Neuronal stem cell (in vitro differentiated cells): ENCODE measurements at regions not wholly inside any gene's neighbourhood (a gene's known extent, or its start where the extent isn't known, plus 50 kb on each side); places are given as distances from the start of the nearest gene placed in this dataset.
"Not testable (repeated sequence)": the region's sequence is repeated elsewhere in the genome, so short reads cannot be mapped to it uniquely, and the experiment has no call there.

ENCODE experiments used
- DNase-seq: peaks from one replicate; pipeline ENCODE4 v3.0.0-alpha.2; 2013; ENCODE audit warnings: low spot score
- H2AFZ ChIP-seq: one replicate; pipeline ENCODE4 v1.6.1; 2013; ENCODE audit warnings: mild to moderate bottlenecking, low read length, inconsistent platforms
- H2AK5ac ChIP-seq: 2 replicates; pipeline ENCODE4 v1.6.1; 2013; ENCODE audit warnings: low read depth, mild to moderate bottlenecking, inconsistent platforms, low read length, moderate library complexity, mixed read lengths
- H2BK120ac ChIP-seq: 2 replicates; pipeline ENCODE4 v1.6.1; 2013; ENCODE audit warnings: low read depth, mild to moderate bottlenecking, inconsistent platforms, low read length, moderate library complexity, mixed read lengths
- H2BK12ac ChIP-seq: one replicate; pipeline ENCODE4 v1.6.1; 2013; ENCODE audit warnings: low read length, inconsistent platforms
- H2BK15ac ChIP-seq: 2 replicates; pipeline ENCODE4 v1.6.1; 2013; ENCODE audit warnings: mild to moderate bottlenecking, low read length, inconsistent platforms, mixed read lengths
- H2BK5ac ChIP-seq: one replicate; pipeline ENCODE4 v1.6.1; 2013; ENCODE audit warnings: inconsistent platforms, mild to moderate bottlenecking, low read length, moderate library complexity
- H3K14ac ChIP-seq: one replicate; pipeline ENCODE4 v1.6.1; 2013; ENCODE audit warnings: low read length, inconsistent platforms
- H3K18ac ChIP-seq: 2 replicates; pipeline ENCODE4 v1.6.1; 2013; ENCODE audit warnings: low read length, inconsistent platforms
- H3K23ac ChIP-seq: 2 replicates; pipeline ENCODE4 v1.6.1; 2013; ENCODE audit warnings: low read depth, mild to moderate bottlenecking, mixed read lengths, low read length, inconsistent platforms; ENCODE audit not compliant: poor library complexity
- H3K27ac ChIP-seq: replicated peaks from 3 replicates; pipeline ENCODE4 v1.5.1; 2013; ENCODE audit warnings: low read length, inconsistent platforms
- H3K27me3 ChIP-seq, 3 experiments: 2 replicates each; pipeline ENCODE4 v1.6.1; 2013; ENCODE audit warnings: low read length in 3 of 3, mild to moderate bottlenecking in 2 of 3, inconsistent platforms in 1 of 3, low read depth in 1 of 3, mixed read lengths in 1 of 3, moderate library complexity in 1 of 3; ENCODE audit not compliant: control insufficient read depth in 3 of 3, insufficient read depth in 3 of 3
- H3K36me3 ChIP-seq, 2 donors: replicated peaks in 1 of 2; 2 replicates each; pipeline ENCODE4 v1.6.1; 2013; ENCODE audit warnings: low read length in 2 of 2; ENCODE audit not compliant: control insufficient read depth in 2 of 2, insufficient read depth in 2 of 2
- H3K4ac ChIP-seq: 2 replicates; pipeline ENCODE4 v1.6.1; 2013; ENCODE audit warnings: inconsistent platforms, mild to moderate bottlenecking, low read length, moderate library complexity
- H3K4me1 ChIP-seq, 2 donors: 1 replicate in 1 of 2; 2 replicates in 1 of 2; pipeline ENCODE4 v1.6.1; 2013; ENCODE audit warnings: low read length in 2 of 2, low read depth in 1 of 2; ENCODE audit not compliant: control insufficient read depth in 2 of 2, insufficient read depth in 1 of 2
- H3K4me2 ChIP-seq: one replicate; pipeline ENCODE4 v1.6.1; 2013; ENCODE audit warnings: mild to moderate bottlenecking, low read length, inconsistent platforms; ENCODE audit not compliant: insufficient read depth, poor library complexity, severe bottlenecking
- H3K4me3 ChIP-seq, 2 donors: 2 replicates each; pipeline ENCODE4 v1.5.1; 2013; ENCODE audit warnings: low read length in 2 of 2, mild to moderate bottlenecking in 2 of 2, inconsistent platforms in 1 of 2, moderate library complexity in 1 of 2
- H3K79me1 ChIP-seq: one replicate; pipeline ENCODE4 v1.6.1; 2013; ENCODE audit warnings: low read depth, mild to moderate bottlenecking, inconsistent platforms, low read length, moderate library complexity
- H3K9ac ChIP-seq: one replicate; pipeline ENCODE4 v1.6.1; 2013; ENCODE audit warnings: mild to moderate bottlenecking, low read depth, low read length, inconsistent platforms; ENCODE audit not compliant: poor library complexity
- H3K9me3 ChIP-seq, 2 donors: replicated peaks in 1 of 2; 2 replicates each; pipeline versions ENCODE3 to v1.6.1; 2013; ENCODE audit warnings: low read length in 2 of 2, mild to moderate bottlenecking in 2 of 2, inconsistent platforms in 1 of 2, low read depth in 1 of 2, mixed read lengths in 1 of 2, moderate library complexity in 1 of 2; ENCODE audit not compliant: control insufficient read depth in 2 of 2, insufficient read depth in 1 of 2
- H4K8ac ChIP-seq: one replicate; pipeline ENCODE4 v1.6.1; 2013; ENCODE audit warnings: low read depth, mild to moderate bottlenecking, inconsistent platforms, low read length, moderate library complexity
- H4K91ac ChIP-seq: one replicate; pipeline ENCODE4 v1.6.1; 2013; ENCODE audit warnings: low read length, low read depth, mild to moderate bottlenecking, inconsistent platforms; ENCODE audit not compliant: poor library complexity
- WGBS, 2 donors: extraction: QIAGEN DNeasy Blood & Tissue Kit; methylation state at CpG; one replicate each; pipeline ENCODE4 v1.1.7; 2013; ENCODE audit warnings: missing lambda C conversion rate in 2 of 2, mixed read lengths in 1 of 2; ENCODE audit not compliant: insufficient read length in 2 of 2, insufficient replicate concordance in 1 of 2; ENCODE audit errors: extremely low coverage in 2 of 2; 5-methylcytosine and 5-hydroxymethylcytosine counted together

- not testable (repeated sequence) for H3K36me3 ChIP-seq, H4K8ac ChIP-seq, H3K9me3 ChIP-seq, H3K9ac ChIP-seq, H3K23ac ChIP-seq, H3K4me3 ChIP-seq, H3K14ac ChIP-seq, H4K91ac ChIP-seq, H2AFZ ChIP-seq, H2AK5ac ChIP-seq, H2BK120ac ChIP-seq, H3K4me1 ChIP-seq, H3K4ac ChIP-seq, H2BK12ac ChIP-seq, H3K79me1 ChIP-seq, DNase-seq, H2BK5ac ChIP-seq, H2BK15ac ChIP-seq, H3K27me3 ChIP-seq, H3K27ac ChIP-seq, H3K4me2 ChIP-seq, H3K18ac ChIP-seq
- no CpG with 5 or more reads among the region's 4 CpGs for WGBS, 2 donors
Measured at GRCh38 chr2:97315358-97315757, 202.4 kb downstream of the ANKRD36 start.

GRCh38 chr2:97312426-97312825 lies 199.5 kb downstream of the ANKRD36 start:
- H3K27me3 ChIP-seq, H4K91ac ChIP-seq, DNase-seq, H3K36me3 ChIP-seq, H4K8ac ChIP-seq, H3K79me1 ChIP-seq, H2BK15ac ChIP-seq, H3K27ac ChIP-seq, H3K9ac ChIP-seq, H2AK5ac ChIP-seq, H3K4me3 ChIP-seq, H2AFZ ChIP-seq, H3K23ac ChIP-seq, H2BK5ac ChIP-seq, H3K4ac ChIP-seq, H3K14ac ChIP-seq, H3K9me3 ChIP-seq, H3K18ac ChIP-seq, H2BK120ac ChIP-seq, H3K4me2 ChIP-seq, H3K4me1 ChIP-seq, H2BK12ac ChIP-seq: not testable (repeated sequence)
- no CpG with 5 or more reads among the region's 3 CpGs for WGBS, 2 donors

GRCh38 chr2:97305426-97305825 lies 192.5 kb downstream of the ANKRD36 start:
- not testable (repeated sequence) for H3K27me3 ChIP-seq

GRCh38 chr2:97302881-97303280 lies 189.9 kb downstream of the ANKRD36 start:
- DNase-seq, H2BK5ac ChIP-seq: not testable (repeated sequence)

More at GRCh38 chr2:97305426-97305825, 192.5 kb downstream of the ANKRD36 start:
- not testable (repeated sequence) for H4K8ac ChIP-seq, H2BK15ac ChIP-seq, H2AK5ac ChIP-seq, H2BK12ac ChIP-seq, H3K4me2 ChIP-seq, H2BK5ac ChIP-seq, H3K36me3 ChIP-seq, H3K4me3 ChIP-seq, H4K91ac ChIP-seq, H3K18ac ChIP-seq, H2AFZ ChIP-seq, H3K79me1 ChIP-seq, H3K23ac ChIP-seq, H3K4me1 ChIP-seq, H3K9ac ChIP-seq, H2BK120ac ChIP-seq, H3K14ac ChIP-seq, DNase-seq, H3K4ac ChIP-seq, H3K27ac ChIP-seq, H3K9me3 ChIP-seq
- no CpG with 5 or more reads among the region's 5 CpGs for WGBS, 2 donors

More at GRCh38 chr2:97302881-97303280, 189.9 kb downstream of the ANKRD36 start:
- WGBS, 2 donors = no CpG with 5 or more reads among the region's 8 CpGs
- not testable (repeated sequence) for H3K4me2 ChIP-seq, H2AK5ac ChIP-seq, H3K23ac ChIP-seq, H2AFZ ChIP-seq, H3K4me1 ChIP-seq, H3K18ac ChIP-seq, H2BK12ac ChIP-seq, H2BK120ac ChIP-seq, H2BK15ac ChIP-seq, H3K36me3 ChIP-seq, H4K8ac ChIP-seq, H4K91ac ChIP-seq, H3K9ac ChIP-seq, H3K4ac ChIP-seq, H3K27me3 ChIP-seq, H3K79me1 ChIP-seq, H3K27ac ChIP-seq, H3K14ac ChIP-seq, H3K4me3 ChIP-seq, H3K9me3 ChIP-seq
